Suprapubic skin (tissue), 3 donors: ENCODE measurements at regions not wholly inside any gene's neighbourhood (a gene's known extent, or its start where the extent isn't known, plus 50 kb on each side); places are given as distances from the start of the nearest gene placed in this dataset.

Experiments used
- CTCF ChIP-seq, 2 donors: fragments of 200-600 bp in 1 of 2; fragments of 450-650 bp in 1 of 2; sonication (generic) in 1 of 2; IDR thresholded peaks; one replicate each; pipeline ENCODE4 v1.5.1; 2016 to 2019; ENCODE audit warnings: antibody characterized with exemption in 2 of 2, mild to moderate bottlenecking in 1 of 2, moderate library complexity in 1 of 2
- EP300 ChIP-seq: sonication (generic); formaldehyde crosslinking; IDR thresholded peaks from one replicate; pipeline ENCODE4 v1.6.1; 2017; ENCODE audit warnings: antibody characterized with exemption
- POLR2A ChIP-seq, 2 donors: fragments of 450-650 bp; IDR thresholded peaks; one replicate each; pipeline ENCODE4 v1.6.1; 2017; ENCODE audit warnings: antibody characterized with exemption in 2 of 2, mild to moderate bottlenecking in 2 of 2, moderate library complexity in 2 of 2

GRCh38 chr2:8214036-8214615, 467.7 kb upstream of the ID2 start:
- TF ChIP-seq EP300 (no peak), CTCF (IDR thresholded peaks at IDR 0.05) (no peak), POLR2A (IDR thresholded peaks at IDR 0.05) (no peak)
